ACC112 (cell line): ENCODE measurements at regions not wholly inside any gene's neighbourhood (a gene's known extent, or its start where the extent isn't known, plus 50 kb on each side); places are given as distances from the start of the nearest gene placed in this dataset.

ENCODE experiments used
- H2AFZ ChIP-seq: fragments of 200-600 bp; sonication (generic); one replicate; pipeline ENCODE4 v1.6.0; 2017; ENCODE audit warnings: antibody characterized with exemption, low read length; ENCODE audit not compliant: unreplicated experiment
- H3K27ac ChIP-seq: fragments of 200-600 bp; sonication (generic); 2 replicates; pipeline ENCODE4 v1.5.1; 2014; ENCODE audit warnings: low read depth, mild to moderate bottlenecking, antibody characterized with exemption, low read length, moderate library complexity
- H3K27me3 ChIP-seq: fragments of 200-600 bp; sonication (generic); 2 replicates; pipeline ENCODE4 v1.6.1; 2014; ENCODE audit warnings: mild to moderate bottlenecking, antibody characterized with exemption, low read length, moderate library complexity, mixed read lengths; ENCODE audit not compliant: insufficient read depth
- H3K36me3 ChIP-seq: fragments of 200-600 bp; sonication (generic); 2 replicates; pipeline ENCODE4 v1.6.1; 2016; ENCODE audit warnings: mild to moderate bottlenecking, antibody characterized with exemption, low read length, moderate library complexity, mixed read lengths; ENCODE audit not compliant: insufficient read depth
- H3K4me1 ChIP-seq: fragments of 200-600 bp; sonication (generic); one replicate; pipeline ENCODE4 v1.6.1; 2016; ENCODE audit warnings: low read length, mixed read lengths; ENCODE audit not compliant: insufficient read depth, unreplicated experiment, control insufficient read depth
- H3K4me3 ChIP-seq: fragments of 200-600 bp; sonication (generic); 2 replicates; pipeline ENCODE4 v1.5.1; 2014; ENCODE audit warnings: mild to moderate bottlenecking, low read depth, low read length
- H3K79me2 ChIP-seq: fragments of 200-600 bp; sonication (generic); one replicate; pipeline ENCODE4 v1.6.0; 2016; ENCODE audit warnings: low read length; ENCODE audit not compliant: control insufficient read depth, unreplicated experiment, insufficient read depth

GRCh38 chr9:109708451-109708945 lies 71.5 kb upstream of the PALM2AKAP2 start:
- Histone ChIP-seq H3K27ac (no peak overlapping the region), H3K27me3 (peaks cover 64% of the 10 kb centered on the region), H3K4me3 (no peak overlapping the region), H2AFZ (no peak overlapping the region), H3K79me2 (no peaks in the 10 kb centered on the region), H3K4me1 (no peaks in the 10 kb centered on the region), H3K36me3 (no peaks in the 10 kb centered on the region)

- Histone ChIP-seq H3K4me1 (no peaks in the 10 kb centered on the region), H3K27ac (no peak overlapping the region), H3K79me2 (no peaks in the 10 kb centered on the region), H3K27me3 (peaks cover 78% of the 10 kb centered on the region), H2AFZ (no peak overlapping the region), H3K36me3 (no peaks in the 10 kb centered on the region), H3K4me3 (no peak overlapping the region)
Observed at GRCh38 chr9:109709866-109710265, 70.1 kb upstream of the PALM2AKAP2 start.

GRCh38 chr9:109710830-109711229 lies 69.2 kb upstream of the PALM2AKAP2 start:
- Histone ChIP-seq H3K36me3 (no peaks in the 10 kb centered on the region), H3K4me3 (no peak overlapping the region), H3K27me3 (peaks cover 82% of the 10 kb centered on the region), H3K27ac (no peak overlapping the region), H3K79me2 (no peaks in the 10 kb centered on the region), H3K4me1 (no peaks in the 10 kb centered on the region), H2AFZ (no peak overlapping the region)

- peaks cover 50% of the 10 kb centered on the region for H3K27me3 ChIP-seq
- no peak overlapping the region for H3K27ac ChIP-seq
- H3K36me3 ChIP-seq = no peaks in the 10 kb centered on the region
- no peaks in the 10 kb centered on the region for H3K79me2 ChIP-seq
- no peak overlapping the region for H2AFZ ChIP-seq
- no peak overlapping the region for H3K4me3 ChIP-seq
- H3K4me1 ChIP-seq = no peaks in the 10 kb centered on the region
Observed at GRCh38 chr9:109715344-109715743, 64.7 kb upstream of the PALM2AKAP2 start.

GRCh38 chr9:109716631-109717030 lies 63.4 kb upstream of the PALM2AKAP2 start:
- Histone ChIP-seq H3K4me3 (no peak overlapping the region), H2AFZ (no peak overlapping the region), H3K27ac (no peak overlapping the region), H3K79me2 (no peaks in the 10 kb centered on the region), H3K36me3 (no peaks in the 10 kb centered on the region), H3K4me1 (no peaks in the 10 kb centered on the region), H3K27me3 (peaks cover 37% of the 10 kb centered on the region)

GRCh38 chr9:109717342-109717741 lies 62.7 kb upstream of the PALM2AKAP2 start:
- no peak overlapping the region for H3K27ac ChIP-seq
- H3K4me3 ChIP-seq = no peak overlapping the region
- H3K4me1 ChIP-seq = no peaks in the 10 kb centered on the region
- peaks cover 30% of the 10 kb centered on the region for H3K27me3 ChIP-seq
- no peaks in the 10 kb centered on the region for H3K79me2 ChIP-seq
- no peaks in the 10 kb centered on the region for H3K36me3 ChIP-seq
- H2AFZ ChIP-seq = no peak overlapping the region

GRCh38 chr9:109718861-109719260 lies 61.1 kb upstream of the PALM2AKAP2 start:
- H3K4me1 ChIP-seq = no peaks in the 10 kb centered on the region
- H3K79me2 ChIP-seq = no peaks in the 10 kb centered on the region
- no peak overlapping the region for H3K27ac ChIP-seq
- no peak overlapping the region for H2AFZ ChIP-seq
- H3K4me3 ChIP-seq = no peak overlapping the region
- H3K27me3 ChIP-seq = peaks cover 20% of the 10 kb centered on the region
- no peaks in the 10 kb centered on the region for H3K36me3 ChIP-seq

GRCh38 chr9:109721001-109721400 lies 59.0 kb upstream of the PALM2AKAP2 start:
- peaks cover 23% of the 10 kb centered on the region for H3K27me3 ChIP-seq
- H3K79me2 ChIP-seq = no peaks in the 10 kb centered on the region
- no peak overlapping the region for H3K4me3 ChIP-seq
- H3K27ac ChIP-seq = no peak overlapping the region
- no peaks in the 10 kb centered on the region for H3K4me1 ChIP-seq
- H2AFZ ChIP-seq = no peak overlapping the region
- H3K36me3 ChIP-seq = no peaks in the 10 kb centered on the region

GRCh38 chr9:109722007-109722406 lies 58.0 kb upstream of the PALM2AKAP2 start:
- H3K27ac ChIP-seq = no peak overlapping the region
- no peaks in the 10 kb centered on the region for H3K79me2 ChIP-seq
- no peaks in the 10 kb centered on the region for H3K36me3 ChIP-seq
- H2AFZ ChIP-seq = no peak overlapping the region
- H3K27me3 ChIP-seq = peaks cover 30% of the 10 kb centered on the region
- H3K4me3 ChIP-seq = no peak overlapping the region
- no peaks in the 10 kb centered on the region for H3K4me1 ChIP-seq

- H3K4me3 ChIP-seq = no peak overlapping the region
- peaks cover 48% of the 10 kb centered on the region for H3K27me3 ChIP-seq
- H3K79me2 ChIP-seq = no peaks in the 10 kb centered on the region
- H2AFZ ChIP-seq = no peak overlapping the region
- no peak overlapping the region for H3K27ac ChIP-seq
- H3K36me3 ChIP-seq = no peaks in the 10 kb centered on the region
- H3K4me1 ChIP-seq = no peaks in the 10 kb centered on the region
Observed at GRCh38 chr9:109723781-109724180, 56.2 kb upstream of the PALM2AKAP2 start.

- Histone ChIP-seq H3K4me3 (no peak overlapping the region), H3K27ac (no peak overlapping the region), H3K36me3 (no peaks in the 10 kb centered on the region), H3K27me3 (peaks cover 59% of the 10 kb centered on the region), H3K4me1 (no peaks in the 10 kb centered on the region), H3K79me2 (no peaks in the 10 kb centered on the region), H2AFZ (no peak overlapping the region)
Observed at GRCh38 chr9:109725460-109725859, 54.5 kb upstream of the PALM2AKAP2 start.
